HG03066 (cell line): ENCODE measurements at regions not wholly inside any gene's neighbourhood (a gene's known extent, or its start where the extent isn't known, plus 50 kb on each side); places are given as distances from the start of the nearest gene placed in this dataset.
"Not testable (repeated sequence)": the region's sequence is repeated elsewhere in the genome, so short reads cannot be mapped to it uniquely, and the experiment has no call there.

Experiments used
- ATAC-seq: cut with Tn5 transposase; IDR thresholded peaks from one replicate; pipeline ENCODE4 v1.9.1; 2021; ENCODE audit warnings: low read depth; ENCODE audit not compliant: unreplicated experiment

DNA sequence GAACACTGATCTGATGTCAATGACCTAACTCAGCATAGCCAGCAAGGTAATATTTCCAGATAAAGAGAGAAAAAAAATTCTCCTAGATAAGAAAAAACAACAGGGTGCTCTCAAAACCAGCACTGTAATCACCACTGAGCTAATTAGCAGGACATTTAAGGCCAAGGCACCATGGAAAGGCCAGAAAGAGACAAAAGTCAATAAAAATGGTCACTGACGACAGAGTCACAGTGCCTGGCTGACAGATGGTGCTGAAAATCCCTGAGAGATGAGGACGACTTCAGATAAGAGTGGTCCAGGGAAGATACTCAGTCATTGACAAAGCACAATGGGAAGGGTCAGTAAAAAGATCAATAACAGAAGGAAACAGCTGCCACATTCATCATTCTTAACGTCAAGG is 186.7 kb downstream of the SPATA31A6 start:
- ATAC-seq, result not testable (repeated sequence)

DNA sequence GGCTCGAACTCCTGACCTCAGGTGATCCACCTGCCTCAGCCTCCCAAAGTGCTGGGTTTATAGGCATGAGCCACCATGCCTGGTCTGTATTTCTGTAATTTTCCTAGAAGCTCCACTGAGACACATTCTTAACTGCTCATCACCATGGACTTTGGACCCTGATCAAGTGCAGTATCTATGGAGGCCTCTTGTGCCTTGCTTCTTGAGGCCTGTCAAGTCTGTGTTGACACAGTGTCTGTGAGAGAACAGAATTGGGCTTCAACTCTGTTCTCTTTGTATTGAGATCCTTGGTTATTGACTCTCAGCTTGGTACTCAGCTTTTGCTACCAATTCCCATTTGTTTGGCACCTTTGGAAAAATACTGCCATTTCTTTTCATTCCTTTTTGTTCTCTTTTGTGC is 188.0 kb downstream of the SPATA31A6 start:
- not testable (repeated sequence) for ATAC-seq

DNA sequence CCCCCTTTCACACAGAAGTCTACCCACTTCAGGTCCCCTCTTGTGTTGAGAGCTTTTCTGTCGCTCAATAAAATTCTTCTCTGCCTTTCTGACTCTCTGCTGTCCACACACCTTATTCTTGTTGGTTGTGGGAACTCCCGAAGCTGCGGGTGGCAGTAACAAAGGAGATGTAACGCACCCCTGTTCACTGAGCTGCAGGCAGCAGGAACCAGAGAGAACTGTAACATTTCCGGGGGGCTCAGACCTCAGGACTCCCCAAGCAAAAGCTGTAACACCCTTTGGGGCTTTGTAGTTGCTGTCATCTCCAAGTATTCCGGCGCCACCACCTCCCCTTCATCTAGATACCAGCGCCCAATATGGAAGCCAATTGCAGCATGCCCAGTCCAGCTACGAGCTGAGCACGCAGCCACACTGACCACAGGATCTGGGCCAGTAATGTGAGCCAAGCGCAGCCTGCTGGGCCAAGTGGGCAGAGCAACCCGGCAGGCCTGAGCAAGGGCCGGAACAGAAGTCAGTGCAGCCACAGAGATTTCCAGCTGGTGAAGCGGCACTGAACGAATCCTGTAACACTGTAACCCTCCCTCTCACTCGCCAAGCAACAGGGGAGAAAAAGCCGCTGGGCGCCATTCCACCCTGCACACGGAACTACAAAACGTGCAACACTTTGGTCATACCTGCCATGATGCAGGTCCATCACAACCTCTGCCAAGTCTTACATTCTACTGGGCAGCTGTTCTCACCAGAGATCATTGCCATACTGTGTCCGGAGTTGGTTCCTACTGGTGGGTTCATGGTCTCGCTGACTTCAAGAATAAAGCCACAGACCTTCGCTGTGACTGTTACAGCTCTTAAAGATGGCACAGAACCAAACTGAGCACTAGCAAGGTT is 194.3 kb downstream of the SPATA31A6 start:
- ATAC-seq, result not testable (repeated sequence)

DNA sequence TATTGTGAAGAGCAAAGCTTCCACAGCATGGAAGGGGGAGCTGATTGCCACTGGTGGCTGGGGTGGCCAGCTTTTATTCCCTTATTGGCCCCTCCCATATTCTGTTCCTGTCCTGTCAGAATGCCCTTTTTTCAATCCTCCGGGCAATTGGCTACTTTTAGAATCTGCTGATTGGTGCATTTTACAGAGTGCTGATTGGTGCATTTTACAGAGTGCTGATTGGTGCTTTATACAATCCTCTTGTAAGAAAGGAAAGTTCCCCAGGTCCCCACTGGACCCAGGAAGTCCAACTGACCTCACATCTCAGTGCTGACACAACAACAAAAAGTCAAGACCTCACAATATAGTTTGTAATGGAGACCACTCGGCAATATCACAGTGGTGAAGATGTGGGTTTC is 195.0 kb downstream of the SPATA31A6 start:
- ATAC-seq, result no peak

DNA sequence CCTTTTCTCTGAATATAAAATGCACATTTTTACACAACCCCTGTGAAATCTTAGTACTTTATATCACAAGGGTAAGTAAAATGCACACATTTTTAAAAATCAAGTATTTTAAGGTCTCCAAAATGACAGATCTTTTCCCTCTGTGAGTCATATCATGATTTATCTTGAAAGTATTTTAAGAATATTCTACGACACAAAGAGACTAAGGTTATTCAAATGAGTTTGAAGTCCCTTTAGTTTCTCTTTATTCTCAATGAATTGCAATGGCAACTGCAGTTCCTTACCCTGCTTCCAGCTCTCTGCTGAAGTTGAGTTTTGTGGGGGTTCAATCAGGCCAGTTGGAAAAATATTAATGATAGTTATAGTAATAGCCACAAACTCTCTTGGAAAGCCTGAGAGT is 196.1 kb downstream of the SPATA31A6 start:
- ATAC-seq, result not testable (repeated sequence)

DNA sequence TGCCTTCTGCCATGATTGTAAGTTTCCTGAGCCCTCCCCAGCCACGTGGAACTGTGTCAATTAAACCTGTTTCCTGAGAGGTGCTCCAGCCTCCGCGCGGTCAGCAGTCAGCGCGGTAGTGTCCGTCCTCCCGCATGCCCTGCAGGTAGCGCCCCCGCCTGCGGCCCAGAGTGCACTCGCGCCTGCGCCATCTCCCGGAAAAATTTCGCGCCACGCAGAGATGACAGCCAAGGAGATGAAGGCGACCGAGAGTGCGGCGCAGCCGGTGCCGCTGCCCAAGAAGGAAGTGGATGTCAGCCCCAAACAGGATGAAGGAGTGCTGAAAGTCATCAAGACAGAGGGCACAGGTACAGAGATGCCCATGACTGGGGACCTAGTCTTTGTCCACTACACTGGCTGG is 201.1 kb downstream of the SPATA31A6 start:
- not testable (repeated sequence) for ATAC-seq

DNA sequence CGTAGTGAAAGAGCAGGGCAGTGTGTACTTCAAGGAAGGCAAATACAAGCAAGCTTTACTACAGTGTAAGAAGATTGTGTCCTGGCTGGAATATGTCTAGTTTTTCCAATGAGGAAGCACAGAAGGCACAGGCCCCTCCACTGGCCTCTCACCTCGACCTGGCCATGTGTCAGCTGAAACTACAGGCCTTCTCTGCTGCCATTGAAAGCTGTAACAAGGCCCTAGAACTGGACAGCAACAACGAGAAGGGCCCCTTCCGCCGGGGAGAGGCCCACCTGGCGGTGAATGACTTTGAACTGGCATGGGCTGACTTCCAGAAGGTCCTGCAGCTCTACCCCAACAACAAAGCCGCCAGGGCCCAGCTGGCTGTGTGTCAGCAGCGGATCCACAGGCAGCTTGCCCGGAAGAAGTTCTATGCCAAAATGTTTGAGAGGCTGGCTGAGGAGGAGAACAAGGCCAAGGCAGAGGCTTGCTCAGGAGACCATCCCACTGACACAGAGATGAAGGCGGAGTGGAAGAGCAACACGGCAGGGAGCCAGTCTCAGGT is 202.2 kb downstream of the SPATA31A6 start:
- not testable (repeated sequence) for ATAC-seq

DNA sequence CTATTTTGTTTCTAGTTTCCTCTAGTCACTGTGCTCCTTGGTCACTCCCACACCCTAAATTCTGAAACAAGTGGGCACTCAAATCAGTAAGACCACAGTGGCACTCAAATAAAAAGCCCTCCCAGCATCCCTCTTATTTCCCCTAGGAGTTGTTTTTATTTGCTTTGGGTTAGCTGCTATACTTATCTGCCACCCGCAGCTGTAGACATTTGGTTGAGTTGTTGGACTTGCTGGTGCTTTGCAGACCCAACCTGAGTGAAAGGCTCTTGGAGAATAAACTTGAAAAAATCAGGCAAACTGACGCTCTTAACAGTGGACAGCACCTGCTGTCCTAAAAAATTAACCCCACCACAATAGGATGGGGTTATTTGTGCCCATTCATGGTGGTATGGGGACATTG is 203.0 kb downstream of the SPATA31A6 start:
- ATAC-seq, result no peak

DNA sequence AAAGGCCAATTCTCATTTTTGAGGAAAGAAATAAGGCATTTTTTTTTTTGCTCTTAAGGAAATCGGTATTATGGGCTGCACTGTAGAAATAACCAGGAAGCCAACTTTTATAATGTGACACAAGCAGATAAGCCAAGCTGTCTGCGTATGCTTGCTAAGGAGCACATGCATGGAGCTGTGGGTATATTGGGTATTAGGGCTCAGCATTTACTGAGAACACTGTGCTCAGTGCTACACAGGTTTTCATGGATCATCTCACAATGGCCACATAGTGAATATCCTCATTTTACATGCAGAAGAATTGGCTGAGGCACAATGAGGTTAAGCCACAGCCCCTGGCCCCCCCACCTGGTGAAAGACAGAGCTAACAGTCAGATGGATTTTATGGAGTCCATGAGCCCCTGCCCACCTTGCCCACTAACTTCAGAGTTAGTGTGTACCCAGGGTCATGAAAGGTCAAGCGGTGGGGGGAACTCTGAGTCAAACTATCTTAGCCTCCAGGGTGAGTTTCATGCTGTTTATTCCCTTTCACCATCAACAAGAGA is 204.8 kb downstream of the SPATA31A6 start:
- ATAC-seq, result no peak

DNA sequence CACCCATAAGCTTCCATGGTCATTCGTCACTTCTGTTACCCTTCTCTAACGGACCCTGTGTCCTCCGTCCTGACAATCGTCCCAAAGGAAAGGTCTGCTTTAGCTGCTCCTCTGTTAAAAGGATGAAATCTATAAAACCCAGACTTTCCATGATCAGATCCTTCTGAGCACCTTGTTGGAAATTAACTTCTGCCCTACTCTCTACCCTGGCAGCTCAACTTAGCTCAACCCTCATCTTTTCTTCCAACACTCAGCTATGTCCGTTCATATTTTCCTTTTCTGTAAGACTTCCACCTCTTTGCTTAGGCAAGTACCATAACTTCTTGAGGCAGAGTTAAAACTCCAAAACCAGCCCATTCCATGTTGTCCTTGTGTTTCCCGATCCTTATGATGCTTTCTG is 205.4 kb downstream of the SPATA31A6 start:
- no peak for ATAC-seq

DNA sequence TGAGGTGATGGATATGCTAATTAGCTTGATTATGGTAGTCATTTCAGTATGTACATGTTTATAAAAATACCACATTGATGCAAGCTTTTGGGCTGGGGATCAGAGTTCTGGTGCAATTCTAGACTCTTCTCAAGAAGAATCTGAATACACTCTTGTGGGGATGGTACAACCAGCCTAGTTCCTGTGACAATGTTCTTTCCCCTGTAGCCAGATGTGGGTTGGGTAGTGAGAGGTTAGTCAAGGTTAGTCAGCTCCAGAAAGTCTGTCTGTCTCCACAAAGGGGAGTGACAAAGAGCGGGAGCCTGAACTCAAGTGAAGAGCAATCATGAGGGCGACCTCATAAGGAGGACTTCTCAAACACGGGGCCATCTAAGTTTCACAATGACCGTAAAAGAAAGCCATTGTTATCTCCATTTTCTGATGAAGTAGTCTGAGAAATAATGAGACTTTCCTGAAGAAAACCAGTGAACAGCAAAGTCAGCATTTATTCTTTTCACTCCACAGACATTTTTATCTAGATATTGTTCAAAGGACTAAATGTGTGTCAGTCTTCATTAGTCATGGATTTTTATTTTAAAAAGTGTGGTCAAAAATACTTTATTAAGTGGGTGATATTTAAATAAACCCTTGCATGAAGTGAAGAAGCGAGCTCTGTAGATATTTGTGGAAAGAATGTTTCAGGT is 209.5 kb downstream of the SPATA31A6 start:
- not testable (repeated sequence) for ATAC-seq

DNA sequence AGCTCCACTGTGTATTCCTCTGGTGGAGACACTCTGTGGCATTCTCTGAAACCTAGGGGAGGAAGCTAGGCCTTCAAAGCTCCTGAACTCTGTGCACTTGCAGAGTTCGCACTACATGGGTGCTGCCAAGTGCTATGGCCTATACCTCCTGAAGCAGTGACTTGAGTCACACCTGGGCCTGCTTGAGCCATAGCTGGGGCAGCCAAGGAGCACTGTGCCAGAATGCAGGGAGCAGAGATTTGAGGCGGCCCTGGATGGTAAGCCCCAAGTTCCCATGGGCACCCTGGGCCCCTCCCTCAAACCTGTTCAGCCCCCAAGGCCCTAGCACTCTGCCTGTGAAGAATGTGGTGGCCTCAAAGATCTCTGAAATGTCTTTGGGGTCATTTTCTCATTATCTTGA is 212.9 kb downstream of the SPATA31A6 start:
- no peak for ATAC-seq

DNA sequence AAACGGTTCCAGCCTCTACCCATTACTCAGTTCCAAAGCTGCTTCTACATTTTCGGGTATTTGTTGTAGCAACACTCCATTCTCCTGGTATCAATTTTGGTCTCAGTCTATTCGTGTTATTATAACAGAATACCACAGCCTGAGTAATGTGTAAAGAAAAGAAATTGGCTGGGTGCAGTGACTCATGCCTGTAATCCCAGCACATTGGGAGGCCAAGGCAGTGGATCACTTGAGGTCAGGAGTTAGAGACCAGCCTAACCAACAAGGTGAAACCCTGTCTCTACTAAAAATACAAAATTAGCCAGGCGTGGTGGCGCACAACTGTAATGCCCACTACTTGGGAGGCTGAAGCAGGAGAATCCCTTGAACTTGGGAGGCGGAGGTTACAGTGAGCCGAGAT is 213.9 kb downstream of the SPATA31A6 start:
- ATAC-seq, result not testable (repeated sequence)

DNA sequence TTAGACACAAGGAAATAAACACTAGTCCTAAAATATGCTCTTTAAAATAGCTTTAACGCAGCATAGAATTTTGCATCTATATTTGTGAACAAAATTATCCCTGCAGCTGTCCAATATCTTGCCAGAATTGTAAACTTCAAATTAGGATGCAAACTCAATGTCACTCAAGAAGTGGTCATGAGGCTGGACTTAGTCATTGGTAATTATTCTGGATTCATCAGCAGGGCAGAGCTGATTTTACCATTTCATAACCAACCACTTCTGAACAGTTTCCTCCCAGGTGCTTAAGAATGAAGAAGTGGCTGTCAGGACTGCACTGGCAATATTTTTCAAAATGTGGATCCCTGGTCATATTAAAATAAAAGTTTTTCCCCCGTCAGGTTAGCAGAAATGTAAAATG is 219.5 kb downstream of the SPATA31A6 start:
- ATAC-seq, result not testable (repeated sequence)

DNA sequence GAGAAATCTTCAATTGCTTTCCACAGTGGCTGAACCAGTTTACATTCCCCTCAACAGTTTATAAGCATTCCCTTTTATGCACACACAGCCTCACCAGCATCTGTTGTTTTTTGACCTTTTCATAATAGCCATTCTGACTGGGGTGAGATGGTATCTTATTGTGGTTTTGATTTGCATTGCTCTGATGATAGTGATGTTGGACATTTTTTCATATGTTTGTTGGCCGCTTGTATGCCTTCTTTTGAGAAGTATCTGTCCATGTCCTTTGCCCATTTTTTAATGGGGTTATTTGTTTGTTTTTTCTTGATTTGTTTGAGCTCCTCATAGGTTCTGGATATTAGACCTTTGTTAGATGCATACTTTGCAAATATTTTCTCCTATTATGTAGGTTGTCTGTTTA is 226.1 kb downstream of the SPATA31A6 start:
- ATAC-seq, result not testable (repeated sequence)

DNA sequence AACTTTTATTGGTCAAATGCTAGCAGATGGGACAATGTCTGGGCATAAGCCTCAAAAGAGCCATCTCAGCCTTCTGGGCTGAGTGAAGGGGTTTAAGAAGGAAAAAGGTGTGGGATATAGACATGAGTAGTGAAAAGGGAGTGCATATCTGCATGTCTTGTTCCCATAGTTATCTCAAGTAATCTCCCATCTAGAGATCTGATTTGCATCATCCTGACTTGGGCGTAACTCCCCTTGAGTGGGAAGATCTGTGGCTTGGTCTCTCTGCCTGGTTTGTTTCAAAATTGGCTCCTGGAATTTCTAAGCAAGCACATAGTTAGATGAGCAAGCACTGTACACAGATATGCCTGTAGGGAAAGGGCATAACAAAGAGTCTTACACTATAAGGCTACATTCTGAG is 228.9 kb downstream of the SPATA31A6 start:
- ATAC-seq, result not testable (repeated sequence)

DNA sequence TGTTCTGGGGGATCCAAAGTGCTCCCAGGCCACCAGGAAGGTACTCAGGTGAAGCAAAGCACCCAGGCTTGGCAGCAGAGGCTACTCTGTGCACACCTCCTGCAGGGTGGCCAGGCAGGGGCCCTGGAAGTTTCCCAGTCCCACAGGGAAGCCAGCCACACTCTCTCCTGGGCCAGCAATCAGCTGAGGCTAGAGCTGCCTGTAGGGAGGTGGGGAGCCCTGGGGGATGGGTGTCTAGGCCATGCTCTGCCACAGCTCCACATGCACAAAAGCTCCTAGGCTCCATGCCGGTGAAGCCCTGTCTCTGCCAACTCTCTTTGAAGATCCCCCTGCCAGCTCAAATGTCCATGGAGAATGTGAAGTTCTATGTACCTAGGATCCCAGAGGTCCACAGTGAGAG is 231.4 kb downstream of the SPATA31A6 start:
- ATAC-seq, result not testable (repeated sequence)

DNA sequence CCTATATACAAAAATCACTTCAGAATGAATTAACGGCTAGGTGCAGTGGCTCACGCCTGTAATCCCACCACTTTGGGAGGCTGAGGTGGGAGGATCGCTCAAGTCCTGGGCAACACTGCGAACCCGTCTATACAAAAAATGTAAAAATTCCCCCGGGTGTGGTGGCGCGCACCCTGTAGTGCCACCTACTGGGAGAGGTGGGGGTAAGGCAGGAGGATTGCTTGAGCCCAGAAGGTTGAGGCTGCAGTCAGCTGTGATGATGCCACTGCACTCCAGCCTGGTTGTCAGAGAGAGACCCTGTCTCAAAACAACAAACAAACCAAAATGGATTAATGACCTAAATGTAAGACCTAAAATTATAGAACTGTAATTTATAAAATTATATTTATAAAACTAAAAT is 236.2 kb downstream of the SPATA31A6 start:
- ATAC-seq, result not testable (repeated sequence)

DNA sequence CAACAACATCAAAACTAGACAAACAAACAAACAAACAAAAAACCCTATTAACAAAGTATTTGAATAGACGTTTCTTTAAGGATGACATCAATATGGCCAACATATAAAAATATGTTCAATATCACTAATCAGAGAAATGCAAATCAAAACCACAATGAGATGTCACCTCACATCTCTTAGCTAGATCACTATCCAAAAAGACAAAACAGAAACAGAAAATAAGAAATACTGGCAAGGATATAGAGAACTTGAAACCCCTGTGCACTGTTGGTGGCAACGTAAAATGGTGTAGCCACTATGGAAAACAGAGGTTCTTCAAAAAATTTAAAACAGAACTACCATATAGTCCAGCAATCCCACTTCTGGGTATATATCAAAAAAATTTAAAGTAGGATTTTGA is 236.9 kb downstream of the SPATA31A6 start:
- ATAC-seq, result not testable (repeated sequence)

DNA sequence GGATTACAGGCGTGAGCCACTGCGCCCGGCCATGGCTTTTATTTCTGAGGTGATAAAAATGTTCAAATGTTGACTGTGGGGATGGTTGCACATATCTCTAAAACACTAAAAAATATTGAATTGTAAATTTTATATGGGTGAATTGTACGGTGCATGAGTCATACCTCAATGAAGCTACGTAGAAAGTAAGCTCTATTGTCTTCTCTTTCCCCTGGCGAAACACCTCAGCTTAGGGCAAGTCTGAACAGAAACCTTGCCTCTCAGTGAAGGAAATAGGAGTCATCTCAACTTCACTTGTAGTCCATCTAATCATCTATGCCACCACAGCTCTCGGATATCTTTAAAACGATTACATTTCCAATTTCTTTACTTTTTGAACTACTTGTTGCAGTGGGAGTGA is 238.2 kb downstream of the SPATA31A6 start:
- not testable (repeated sequence) for ATAC-seq
